ENCODE measurements at regions not wholly inside any gene's neighbourhood (a gene's known extent, or its start where the extent isn't known, plus 50 kb on each side); places are given as distances from the start of the nearest gene placed in this dataset.

GRCh38 chr17:72446118-72446517 is 325.3 kb downstream of the SOX9 start:
- POLR2A ChIA-PET = no interaction called here
- no peak overlapping the region for H3K4me3 Mint-ChIP-seq
- H3K27me3 Mint-ChIP-seq (ENCODE audit: low read depth) = no peaks in the 10 kb centered on the region
- H3K9me3 Mint-ChIP-seq = peaks cover 9% of the 10 kb centered on the region
- TF ChIP-seq PRRX2 (CRISPR knock-in tag; IDR thresholded peaks at IDR 0.05) (no peak), MYBL2 (CRISPR knock-in tag; IDR thresholded peaks at IDR 0.05) (no peak), HMGXB4 (CRISPR knock-in tag; IDR thresholded peaks at IDR 0.05) (no peak), CREM (CRISPR knock-in tag; IDR thresholded peaks at IDR 0.05) (no peak), ELF4 (CRISPR knock-in tag; IDR thresholded peaks at IDR 0.05; ENCODE audit: low read depth) (no peak), ATF1 (CRISPR knock-in tag; IDR thresholded peaks at IDR 0.05) (no peak), SMAD4 (CRISPR knock-in tag; IDR thresholded peaks at IDR 0.05) (no peak), JAZF1 (CRISPR knock-in tag; IDR thresholded peaks at IDR 0.05) (no peak), OVOL2 (CRISPR knock-in tag; IDR thresholded peaks at IDR 0.05; ENCODE audit: borderline replicate concordance) (no peak), JUN (CRISPR knock-in tag; IDR thresholded peaks at IDR 0.05) (no peak), HMGA2 (CRISPR knock-in tag; IDR thresholded peaks at IDR 0.05) (no peak), EMX1 (CRISPR knock-in tag; IDR thresholded peaks at IDR 0.05) (no peak), TCF7 (CRISPR knock-in tag; IDR thresholded peaks at IDR 0.05; ENCODE audit: low read depth) (no peak), ZNF232 (CRISPR knock-in tag; IDR thresholded peaks at IDR 0.05) (no peak), ZNF512 (CRISPR knock-in tag; IDR thresholded peaks at IDR 0.05; ENCODE audit: borderline replicate concordance) (no peak), ZNF396 (CRISPR knock-in tag; IDR thresholded peaks at IDR 0.05; ENCODE audit: borderline replicate concordance) (no peak)
- TF ChIP-seq, protein P1, sequence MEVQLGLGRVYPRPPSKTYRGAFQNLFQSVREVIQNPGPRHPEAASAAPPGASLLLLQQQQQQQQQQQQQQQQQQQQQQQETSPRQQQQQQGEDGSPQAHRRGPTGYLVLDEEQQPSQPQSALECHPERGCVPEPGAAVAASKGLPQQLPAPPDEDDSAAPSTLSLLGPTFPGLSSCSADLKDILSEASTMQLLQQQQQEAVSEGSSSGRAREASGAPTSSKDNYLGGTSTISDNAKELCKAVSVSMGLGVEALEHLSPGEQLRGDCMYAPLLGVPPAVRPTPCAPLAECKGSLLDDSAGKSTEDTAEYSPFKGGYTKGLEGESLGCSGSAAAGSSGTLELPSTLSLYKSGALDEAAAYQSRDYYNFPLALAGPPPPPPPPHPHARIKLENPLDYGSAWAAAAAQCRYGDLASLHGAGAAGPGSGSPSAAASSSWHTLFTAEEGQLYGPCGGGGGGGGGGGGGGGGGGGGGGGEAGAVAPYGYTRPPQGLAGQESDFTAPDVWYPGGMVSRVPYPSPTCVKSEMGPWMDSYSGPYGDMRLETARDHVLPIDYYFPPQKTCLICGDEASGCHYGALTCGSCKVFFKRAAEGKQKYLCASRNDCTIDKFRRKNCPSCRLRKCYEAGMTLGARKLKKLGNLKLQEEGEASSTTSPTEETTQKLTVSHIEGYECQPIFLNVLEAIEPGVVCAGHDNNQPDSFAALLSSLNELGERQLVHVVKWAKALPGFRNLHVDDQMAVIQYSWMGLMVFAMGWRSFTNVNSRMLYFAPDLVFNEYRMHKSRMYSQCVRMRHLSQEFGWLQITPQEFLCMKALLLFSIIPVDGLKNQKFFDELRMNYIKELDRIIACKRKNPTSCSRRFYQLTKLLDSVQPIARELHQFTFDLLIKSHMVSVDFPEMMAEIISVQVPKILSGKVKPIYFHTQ (CRISPR knock-in tag; IDR thresholded peaks at IDR 0.05) = no peak
- H3K36me3 Mint-ChIP-seq = no peaks in the 10 kb centered on the region
- ATAC-seq = no peak
- CTCF ChIA-PET = interaction anchor here (2.4 kb wide), 1 partner anchor 15 kb away, joined by 9 read pairs; no protein-coding TSS in a partner anchor
- H3K27ac Mint-ChIP-seq = no peak overlapping the region
- peaks cover 9% of the 10 kb centered on the region for H3K4me1 Mint-ChIP-seq
- no peak for DNase-seq (ENCODE audit: low spot score)

GRCh38 chr17:72446525-72447250 is 325.9 kb downstream of the SOX9 start:
- Mint-ChIP-seq H3K36me3 (no peaks in the 10 kb centered on the region), H3K27ac (no peak overlapping the region), H3K4me3 (no peak overlapping the region), H3K4me1 (peaks cover 9% of the 10 kb centered on the region), H3K27me3 (ENCODE audit: low read depth) (no peaks in the 10 kb centered on the region), H3K9me3 (peaks cover 9% of the 10 kb centered on the region)
- TF ChIP-seq GABPB1 (CRISPR knock-in tag; IDR thresholded peaks at IDR 0.05) (peak; percentile 12; the same call in 1 of the 2 replicates), ZNF219 (CRISPR knock-in tag; IDR thresholded peaks at IDR 0.05; ENCODE audit: borderline replicate concordance) (no peak), MYBL2 (CRISPR knock-in tag; IDR thresholded peaks at IDR 0.05) (no peak), ZNF396 (CRISPR knock-in tag; IDR thresholded peaks at IDR 0.05; ENCODE audit: borderline replicate concordance) (no peak)
- no peak for ATAC-seq
- ChIA-PET POLR2A (no interaction called here), CTCF (interaction anchor here (2.4 kb wide), 1 partner anchor 16 kb away, joined by 9 read pairs; no protein-coding TSS in a partner anchor)
- DNase-seq (ENCODE audit: low spot score) = no peak

All from WTC11 (cell line).